ENCODE measurements at regions not wholly inside any gene's neighbourhood (a gene's known extent, or its start where the extent isn't known, plus 50 kb on each side); places are given as distances from the start of the nearest gene placed in this dataset.

- no peak for TF ChIP-seq CTCF (IDR thresholded peaks at IDR 0.05)
- no peak for TF ChIP-seq POLR2A (IDR thresholded peaks at IDR 0.05)
Observed at GRCh38 chr4:102180046-102180445, 165.2 kb downstream of the SLC39A8 start.

All from lower leg skin (tissue), 3 donors.